ENCODE measurements at regions not wholly inside any gene's neighbourhood (a gene's known extent, or its start where the extent isn't known, plus 50 kb on each side); places are given as distances from the start of the nearest gene placed in this dataset.

DNA sequence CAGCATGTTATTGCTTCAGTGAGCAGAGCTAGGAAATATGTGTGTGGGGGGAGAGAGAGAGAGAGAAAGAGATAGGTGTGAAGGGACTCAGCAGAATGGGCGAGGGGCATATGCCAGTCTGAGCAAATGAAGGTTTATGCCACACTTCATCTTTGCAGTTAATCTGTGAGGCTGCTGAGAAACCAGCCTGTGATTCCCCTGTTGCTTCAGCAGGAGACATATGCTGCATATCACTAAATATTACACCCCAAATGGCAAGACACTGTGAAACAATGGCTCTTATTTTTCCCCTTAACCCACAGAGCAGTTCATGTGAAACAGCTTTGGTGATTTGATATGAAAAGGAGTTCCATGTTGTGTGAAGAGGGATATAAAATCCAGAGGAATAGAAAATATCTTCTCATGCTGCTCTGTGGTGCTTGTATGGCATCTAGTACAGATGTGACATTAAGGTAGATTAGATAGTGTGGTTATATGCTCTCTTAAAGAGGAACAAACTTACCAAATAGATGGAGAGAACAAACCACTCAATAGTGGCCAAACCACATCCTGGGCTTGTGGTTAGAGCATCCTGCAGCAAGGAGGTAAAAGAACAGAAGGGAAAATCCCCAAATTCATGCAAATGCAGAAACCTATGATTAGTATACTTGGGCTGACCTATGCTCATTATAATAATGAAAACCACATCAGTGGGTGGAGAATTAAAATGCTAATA is 864.2 kb downstream of the FAM181B start:
- TF ChIP-seq, protein P1, sequence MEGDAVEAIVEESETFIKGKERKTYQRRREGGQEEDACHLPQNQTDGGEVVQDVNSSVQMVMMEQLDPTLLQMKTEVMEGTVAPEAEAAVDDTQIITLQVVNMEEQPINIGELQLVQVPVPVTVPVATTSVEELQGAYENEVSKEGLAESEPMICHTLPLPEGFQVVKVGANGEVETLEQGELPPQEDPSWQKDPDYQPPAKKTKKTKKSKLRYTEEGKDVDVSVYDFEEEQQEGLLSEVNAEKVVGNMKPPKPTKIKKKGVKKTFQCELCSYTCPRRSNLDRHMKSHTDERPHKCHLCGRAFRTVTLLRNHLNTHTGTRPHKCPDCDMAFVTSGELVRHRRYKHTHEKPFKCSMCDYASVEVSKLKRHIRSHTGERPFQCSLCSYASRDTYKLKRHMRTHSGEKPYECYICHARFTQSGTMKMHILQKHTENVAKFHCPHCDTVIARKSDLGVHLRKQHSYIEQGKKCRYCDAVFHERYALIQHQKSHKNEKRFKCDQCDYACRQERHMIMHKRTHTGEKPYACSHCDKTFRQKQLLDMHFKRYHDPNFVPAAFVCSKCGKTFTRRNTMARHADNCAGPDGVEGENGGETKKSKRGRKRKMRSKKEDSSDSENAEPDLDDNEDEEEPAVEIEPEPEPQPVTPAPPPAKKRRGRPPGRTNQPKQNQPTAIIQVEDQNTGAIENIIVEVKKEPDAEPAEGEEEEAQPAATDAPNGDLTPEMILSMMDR (IDR thresholded peaks at IDR 0.05; ENCODE audit: low read depth, low read length, missing control alignments) = no peak
- no peak overlapping the region for H3K4me3 ChIP-seq (replicated peaks; ENCODE audit: low read depth, low read length)
- no peak for DNase-seq (ENCODE audit: extremely low read depth, low read depth)

DNA sequence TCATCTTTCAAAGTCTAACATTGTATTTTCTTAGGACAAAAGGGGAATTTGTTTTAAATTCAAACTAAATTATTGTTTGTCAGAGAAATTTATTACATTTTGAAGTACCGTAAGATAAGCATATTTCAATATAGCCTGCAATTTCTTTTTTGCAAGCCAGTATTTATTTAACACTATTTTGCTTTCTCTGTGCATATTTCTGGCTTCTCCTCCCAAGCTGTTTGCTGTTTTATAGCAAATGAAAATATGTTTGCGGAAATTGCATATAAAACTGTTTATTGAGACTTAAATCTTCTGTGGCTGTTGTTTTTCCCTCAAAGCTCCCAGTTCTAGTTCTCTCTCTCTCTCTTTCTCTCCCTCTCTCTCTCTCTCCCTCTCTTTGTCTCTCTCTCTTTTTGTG is 866.8 kb downstream of the FAM181B start:
- TF ChIP-seq, protein P1 (IDR thresholded peaks at IDR 0.05; ENCODE audit: low read depth, low read length, missing control alignments) = no peak
- no peak overlapping the region for H3K4me3 ChIP-seq (replicated peaks; ENCODE audit: low read depth, low read length)
- no peak for DNase-seq (ENCODE audit: extremely low read depth, low read depth)

DNA sequence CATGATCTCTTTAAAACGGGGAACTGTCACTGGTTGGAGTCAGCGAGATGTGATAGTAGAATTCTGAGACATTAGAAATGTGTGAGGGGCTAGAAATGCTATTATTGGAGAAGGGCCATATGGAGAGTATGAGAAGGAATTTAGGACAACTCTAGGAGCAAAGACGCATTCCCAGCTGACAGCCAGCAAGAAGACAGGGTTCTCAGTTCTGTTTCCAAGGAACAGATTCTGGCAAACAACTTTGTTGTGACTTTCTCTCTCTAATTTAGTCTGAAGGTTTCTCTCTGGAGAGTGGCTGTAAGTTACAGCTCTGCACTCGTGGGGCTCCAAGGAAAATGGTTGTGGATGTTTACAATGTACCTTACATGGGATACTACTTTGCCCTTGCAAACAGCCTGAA is 876.3 kb downstream of the FAM181B start:
- no peak overlapping the region for H3K4me3 ChIP-seq (replicated peaks; ENCODE audit: low read depth, low read length)
- no peak for DNase-seq (ENCODE audit: extremely low read depth, low read depth)
- TF ChIP-seq, protein P1 (IDR thresholded peaks at IDR 0.05; ENCODE audit: low read depth, low read length, missing control alignments) = no peak

DNA sequence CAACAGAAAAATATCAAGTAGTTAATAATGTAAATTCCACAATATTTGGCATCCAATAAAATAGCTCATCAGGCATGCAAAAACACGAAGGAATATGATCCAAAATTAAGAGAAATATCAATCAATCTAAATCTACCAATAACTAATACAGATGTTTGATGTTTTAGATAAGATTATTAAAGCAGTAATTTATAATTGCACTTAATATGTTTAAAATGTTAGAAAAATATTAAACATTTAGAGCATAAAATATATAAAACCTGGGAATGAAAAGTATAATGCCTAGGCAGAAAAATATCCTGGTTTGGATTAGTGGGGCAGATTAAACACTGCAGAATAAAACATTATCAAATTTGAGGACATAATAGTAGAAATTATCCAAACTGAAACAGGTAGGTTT is 879.9 kb downstream of the FAM181B start:
- DNase-seq (ENCODE audit: extremely low read depth, low read depth) = no peak
- no peak overlapping the region for H3K4me3 ChIP-seq (replicated peaks; ENCODE audit: low read depth, low read length)
- TF ChIP-seq, protein P1 (IDR thresholded peaks at IDR 0.05; ENCODE audit: low read depth, low read length, missing control alignments) = no peak

DNA sequence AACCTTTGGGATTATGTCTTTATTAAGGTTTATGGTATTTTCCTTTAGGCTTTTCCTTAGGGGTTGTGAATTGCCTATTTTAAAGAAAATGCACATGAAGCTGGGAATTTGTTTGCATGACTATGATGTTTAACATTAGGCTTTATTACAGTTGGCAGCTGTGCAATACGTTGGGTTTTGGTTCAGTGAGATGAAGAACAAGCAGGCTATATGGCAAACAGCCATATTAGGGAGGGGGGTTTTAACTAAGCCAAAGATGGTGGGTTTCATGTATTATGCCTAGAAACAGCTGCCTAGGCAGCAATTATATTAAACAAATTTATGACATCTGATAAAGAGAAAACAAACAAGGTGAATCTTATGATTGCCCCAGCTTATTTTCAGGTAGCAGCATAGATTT is 880.8 kb downstream of the FAM181B start:
- no peak for DNase-seq (ENCODE audit: extremely low read depth, low read depth)
- no peak overlapping the region for H3K4me3 ChIP-seq (replicated peaks; ENCODE audit: low read depth, low read length)
- TF ChIP-seq, protein P1 (IDR thresholded peaks at IDR 0.05; ENCODE audit: low read depth, low read length, missing control alignments) = no peak

DNA sequence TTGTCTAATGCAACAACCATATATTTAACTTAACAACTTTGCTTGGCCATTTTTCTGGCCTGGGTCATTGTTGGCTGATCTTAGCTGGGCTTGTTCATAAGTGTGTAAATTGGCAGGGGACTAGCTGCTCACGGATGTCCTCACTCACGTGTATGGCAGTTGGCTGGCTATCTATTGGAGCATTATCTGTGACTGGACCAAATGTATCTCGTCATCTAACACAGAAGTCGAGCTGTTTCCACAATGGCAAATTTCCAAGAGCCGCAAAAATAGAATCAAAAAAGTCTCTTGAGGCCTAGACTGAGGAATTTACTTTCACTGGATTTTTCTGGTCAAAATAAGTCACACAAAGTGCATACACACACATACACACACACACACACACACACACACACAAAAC is 893.3 kb downstream of the FAM181B start:
- no peak overlapping the region for H3K4me3 ChIP-seq (replicated peaks; ENCODE audit: low read depth, low read length)
- no peak for DNase-seq (ENCODE audit: extremely low read depth, low read depth)
- TF ChIP-seq, protein P1 (IDR thresholded peaks at IDR 0.05; ENCODE audit: low read depth, low read length, missing control alignments) = no peak

DNA sequence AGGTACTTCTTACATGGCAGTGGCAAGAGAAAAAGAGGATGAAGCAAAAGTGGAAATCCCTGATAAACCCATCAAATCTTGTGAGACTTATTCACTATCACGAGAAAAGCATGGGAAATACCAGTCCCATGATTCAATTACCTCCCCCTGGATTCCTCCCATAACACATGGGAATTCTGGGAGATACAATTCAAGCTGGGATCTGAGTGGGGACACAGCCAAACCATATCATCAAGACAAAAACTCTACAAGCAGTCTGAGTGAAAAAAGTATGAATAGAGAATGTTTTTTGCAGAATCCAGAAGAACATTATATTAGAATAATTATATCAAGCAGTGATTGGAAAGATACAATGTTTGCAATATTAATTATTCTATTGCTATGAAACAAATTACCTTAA is 893.7 kb downstream of the FAM181B start:
- TF ChIP-seq, protein P1 (IDR thresholded peaks at IDR 0.05; ENCODE audit: low read depth, low read length, missing control alignments) = no peak

More for the DNA sequence above, 893.7 kb downstream of the FAM181B start:
- DNase-seq (ENCODE audit: extremely low read depth, low read depth) = no peak
- no peak overlapping the region for H3K4me3 ChIP-seq (replicated peaks; ENCODE audit: low read depth, low read length)

Data from HFF-Myc (cell line).